ENCODE measurements at regions not wholly inside any gene's neighbourhood (a gene's known extent, or its start where the extent isn't known, plus 50 kb on each side); places are given as distances from the start of the nearest gene placed in this dataset.

DNA sequence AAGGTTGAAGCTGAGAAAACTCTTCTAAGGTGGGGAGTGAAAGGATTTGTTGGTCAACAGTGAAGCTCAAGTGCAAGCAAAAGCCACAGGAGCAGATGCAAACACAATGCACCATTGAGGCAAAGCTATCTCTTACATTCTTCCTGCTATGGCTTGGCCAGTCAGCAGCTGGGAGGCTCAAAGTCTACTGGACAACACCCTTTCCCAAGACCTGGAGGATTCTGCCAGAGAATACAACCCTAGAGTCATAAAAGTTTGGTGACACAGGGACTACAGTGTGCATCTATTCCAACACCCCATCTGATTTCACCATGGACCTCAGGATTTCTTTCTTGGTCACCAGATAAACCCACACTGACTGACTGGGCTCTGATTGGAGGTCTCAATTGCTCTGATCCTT is 342.0 kb downstream of the HRH4 start:
- H4K20me1 ChIP-seq (ENCODE audit: insufficient read depth, low read length), result no peaks in the 10 kb centered on the region
- peak overlapping the region; percentile 19; the same call in 1 of the 2 replicates for H2BK120ac ChIP-seq (ENCODE audit: low read depth, low read length)
- H3K4me1 ChIP-seq (ENCODE audit: control insufficient read depth, insufficient read depth, low read length), result peaks cover 8% of the 10 kb centered on the region
- POLR2A ChIA-PET (ENCODE audit: unreplicated experiment), result no interaction called here
- no peak overlapping the region for H3K27ac ChIP-seq (ENCODE audit: insufficient read depth, low read length)
- H3K14ac ChIP-seq (replicated peaks; ENCODE audit: low read depth, low read length), result 0 out of 2 replicates have a peak overlapping the region, but pooled peaks have one; percentile 50
- TF ChIP-seq RCOR1 (IDR thresholded peaks at IDR 0.05; ENCODE audit: insufficient replicate concordance, low read length), result no peak
- TF ChIP-seq, protein P1, sequence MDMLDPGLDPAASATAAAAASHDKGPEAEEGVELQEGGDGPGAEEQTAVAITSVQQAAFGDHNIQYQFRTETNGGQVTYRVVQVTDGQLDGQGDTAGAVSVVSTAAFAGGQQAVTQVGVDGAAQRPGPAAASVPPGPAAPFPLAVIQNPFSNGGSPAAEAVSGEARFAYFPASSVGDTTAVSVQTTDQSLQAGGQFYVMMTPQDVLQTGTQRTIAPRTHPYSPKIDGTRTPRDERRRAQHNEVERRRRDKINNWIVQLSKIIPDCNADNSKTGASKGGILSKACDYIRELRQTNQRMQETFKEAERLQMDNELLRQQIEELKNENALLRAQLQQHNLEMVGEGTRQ (IDR thresholded peaks at IDR 0.05; ENCODE audit: low read depth, low read length), result no peak
- TF ChIP-seq BHLHE40 (IDR thresholded peaks at IDR 0.05; ENCODE audit: low read depth, low read length), result no peak
- no peak for TF ChIP-seq CEBPB (IDR thresholded peaks at IDR 0.05; ENCODE audit: low read depth, low read length)
- TF ChIP-seq POLR2A (IDR thresholded peaks at IDR 0.05; ENCODE audit: low read depth, low read length), result no peak
- TF ChIP-seq MAZ (IDR thresholded peaks at IDR 0.05; ENCODE audit: borderline replicate concordance, low read depth, low read length), result no peak
- no peak for TF ChIP-seq MXI1 (IDR thresholded peaks at IDR 0.05; ENCODE audit: borderline replicate concordance, low read depth, low read length)
- no peak for ATAC-seq (ENCODE audit: low read depth)
- H2BK20ac ChIP-seq (ENCODE audit: low read depth, low read length), result peak overlapping the region; percentile 38; the same call in 1 of the 2 replicates
- no peak overlapping the region for H3K9ac ChIP-seq (ENCODE audit: low read depth, low read length)
- DNase-seq, result no peak
- H4K8ac ChIP-seq (ENCODE audit: low read depth in 2 of 2, low read length in 2 of 2), result no peak overlapping the region
- H3K36me3 ChIP-seq (ENCODE audit: control insufficient read depth, insufficient read depth, low read length), result no peaks in the 10 kb centered on the region
- in situ Hi-C loops (cut with MboI; ENCODE audit: low sequenced_read_pairs) (no loop called here), intact Hi-C loops (cut with micrococcal nuclease) (no loop called here), dilution Hi-C loops (cut with HindIII; ENCODE audit: low sequenced_read_pairs, unreplicated experiment) (no loop called here)
- H3K18ac ChIP-seq (ENCODE audit: low read depth, low read length), result peak overlapping the region; percentile 53; the same call in 1 of the 2 replicates
- H4K91ac ChIP-seq (ENCODE audit: insufficient read depth, low read depth, low read length), result no peak overlapping the region
- no TSS peak for BruUV-seq (replicated peaks)
- H2AK5ac ChIP-seq (ENCODE audit: low read depth, low read length), result no peak overlapping the region
- no peak overlapping the region for H3K4ac ChIP-seq (ENCODE audit: low read depth, low read length)
- CTCF ChIA-PET, result interaction anchor here (0.9 kb wide), 1 partner anchor 12 kb away, joined by 4 read pairs; no protein-coding TSS in a partner anchor
- H3K9me3 ChIP-seq (ENCODE audit: control insufficient read depth, insufficient read depth, low read length), result no peaks in the 10 kb centered on the region
- 0 out of 2 replicates have a peak overlapping the region, but pooled peaks have one; percentile 8 for H4K5ac ChIP-seq (ENCODE audit: low read depth, low read length)
- H2AFZ ChIP-seq (replicated peaks; ENCODE audit: low read length, poor library complexity), result no peak overlapping the region
- no peak overlapping the region for H3K23ac ChIP-seq (ENCODE audit: low read depth, low read length)
- no peaks in the 10 kb centered on the region for H3K79me1 ChIP-seq (ENCODE audit: low read depth in 1 of 2, low read length in 2 of 2)
- H3K9me1 ChIP-seq (ENCODE audit: insufficient read depth, low read length), result peaks cover 4% of the 10 kb centered on the region
- no peak overlapping the region for H3K4me3 ChIP-seq (ENCODE audit: insufficient read depth, low read depth, low read length)
- H3K27me3 ChIP-seq (ENCODE audit: control insufficient read depth, insufficient read depth, low read length), result no peaks in the 10 kb centered on the region
- H2BK15ac ChIP-seq (ENCODE audit: low read depth, low read length), result no peak overlapping the region
- H3K56ac ChIP-seq (ENCODE audit: extremely low read depth, insufficient read depth, low read length), result no peak overlapping the region
- H3K4me2 ChIP-seq (ENCODE audit: low read depth, low read length), result no peak overlapping the region
- H2BK5ac ChIP-seq (ENCODE audit: low read depth, low read length, poor library complexity, severe bottlenecking), result no peak overlapping the region
- no peak overlapping the region for H2AK9ac ChIP-seq (replicated peaks; ENCODE audit: low read depth, low read length, poor library complexity)
